Islet of Langerhans (tissue), 1 donor: ENCODE measurements at regions not wholly inside any gene's neighbourhood (a gene's known extent, or its start where the extent isn't known, plus 50 kb on each side); places are given as distances from the start of the nearest gene placed in this dataset.

Experiments
- FAIRE-seq: peaks from one replicate; lab custom pipeline; 2011; peaks lifted over from hg19 to GRCh38; lab: Jason Lieb, UNC

- FAIRE-seq = no peak
Measured at GRCh38 chr6:166046982-166047381, 120.7 kb downstream of the TBXT start.

GRCh38 chr6:166046226-166046625 is 121.4 kb downstream of the TBXT start:
- no peak for FAIRE-seq

DNA sequence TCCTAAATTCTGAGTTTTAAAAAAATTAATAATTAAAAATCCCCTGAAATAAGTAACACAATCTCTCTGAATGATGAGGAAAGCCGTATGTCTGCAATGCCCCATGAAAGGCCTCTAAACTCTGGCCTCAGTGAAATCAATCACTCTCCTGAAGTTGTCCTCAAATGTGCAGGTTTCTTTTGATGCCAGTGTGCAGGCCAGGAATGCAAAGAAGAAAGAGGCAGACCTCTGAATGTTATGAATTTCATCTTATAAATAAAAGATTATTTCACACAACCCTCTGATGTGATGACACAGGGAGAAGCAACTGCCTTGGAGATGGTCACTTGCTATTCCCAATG is 121.8 kb downstream of the TBXT start:
- FAIRE-seq = no peak

DNA sequence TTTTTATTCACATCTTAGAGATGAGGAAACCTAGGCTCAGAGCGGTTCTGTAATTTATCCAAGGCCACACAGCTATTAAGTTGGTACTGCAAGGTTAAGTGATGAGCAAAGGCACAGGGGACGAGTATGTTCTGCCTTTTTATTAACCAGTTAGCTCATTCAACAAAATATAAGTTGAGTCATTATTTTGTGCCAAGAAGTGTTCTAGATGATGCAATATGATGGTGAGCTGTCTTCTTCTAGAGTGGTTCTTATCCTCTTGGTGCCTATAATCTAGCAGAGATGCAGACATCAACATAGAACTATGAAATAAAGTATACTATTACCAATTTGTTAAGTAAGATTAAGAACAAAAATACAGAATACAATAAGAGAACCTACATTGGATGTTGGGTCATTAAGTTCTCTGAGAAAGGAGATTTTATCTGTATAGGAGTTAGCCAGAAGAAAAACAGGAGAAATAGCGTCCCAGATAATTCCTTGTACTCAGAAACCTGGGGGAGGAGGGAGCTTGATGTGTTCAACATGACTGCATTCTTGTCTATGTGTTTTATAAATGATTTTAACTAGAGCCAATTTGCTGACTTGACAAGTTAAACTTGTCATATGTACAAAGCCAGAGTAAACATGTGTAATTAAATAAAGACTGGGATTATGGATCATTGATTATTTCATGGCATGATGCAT is 122.3 kb downstream of the TBXT start:
- no peak for FAIRE-seq

- FAIRE-seq = no peak
Measured at GRCh38 chr6:166041277-166041676, 126.4 kb downstream of the TBXT start.

GRCh38 chr6:166040292-166040691 is 127.4 kb downstream of the TBXT start:
- FAIRE-seq = no peak

DNA sequence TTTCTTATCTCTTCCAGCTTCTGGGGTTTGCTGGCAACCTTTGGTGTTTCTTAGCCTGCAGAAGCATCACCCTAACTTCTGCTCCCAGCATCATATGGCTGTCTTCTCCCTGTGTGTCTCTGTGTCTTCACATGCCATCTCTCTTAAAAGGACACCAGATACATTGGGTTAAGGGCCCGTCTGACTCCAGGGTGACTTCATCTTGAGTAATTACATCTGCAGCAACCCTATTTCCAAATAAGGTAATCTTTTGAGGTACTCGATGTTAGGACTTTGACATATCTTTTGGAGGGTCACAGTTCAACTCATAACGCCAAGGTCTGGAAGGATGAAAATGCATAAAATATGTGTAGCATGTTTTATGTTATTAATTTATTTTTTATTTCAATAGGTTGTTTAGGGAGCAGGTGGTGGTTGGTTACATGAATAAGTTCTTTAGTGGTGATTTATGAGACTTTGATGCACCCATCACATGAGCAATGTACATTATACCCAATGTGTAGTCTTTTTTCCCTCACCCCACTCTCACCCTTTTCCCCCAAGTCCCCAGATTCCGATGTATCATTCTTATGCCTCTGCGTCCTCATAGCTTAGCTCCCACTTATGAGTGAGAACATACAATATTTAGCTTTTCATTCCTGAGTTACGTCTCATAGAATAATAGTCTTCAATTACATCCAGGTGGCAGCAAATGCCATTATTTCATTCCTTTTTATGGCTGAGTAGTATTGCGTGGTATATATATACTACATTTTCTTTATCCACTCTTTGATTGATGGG is 131.1 kb downstream of the TBXT start:
- FAIRE-seq = no peak

GRCh38 chr6:166032366-166033200 is 135.1 kb downstream of the TBXT start:
- FAIRE-seq = no peak

- no peak for FAIRE-seq
Measured at GRCh38 chr6:166031275-166031674, 136.4 kb downstream of the TBXT start.

DNA sequence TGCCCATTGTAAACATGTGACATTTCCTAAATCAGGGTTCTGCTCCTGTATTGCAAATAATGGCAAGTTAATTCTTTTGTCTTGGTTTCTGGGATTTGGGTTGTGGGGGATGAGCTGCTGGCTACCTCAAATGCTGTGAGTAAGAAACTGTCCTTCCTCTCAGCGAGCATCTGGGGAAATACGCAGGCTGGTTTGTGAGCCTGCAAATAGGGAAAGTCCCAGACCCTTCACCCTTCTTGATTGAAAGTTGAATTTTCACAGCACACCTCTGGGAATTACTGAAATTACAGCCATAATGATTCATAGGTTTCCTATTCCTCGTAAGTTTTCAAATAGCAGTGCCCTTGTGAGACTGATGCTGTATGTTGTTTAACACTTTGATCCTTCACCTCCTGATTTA is 138.1 kb downstream of the TBXT start:
- no peak for FAIRE-seq

DNA sequence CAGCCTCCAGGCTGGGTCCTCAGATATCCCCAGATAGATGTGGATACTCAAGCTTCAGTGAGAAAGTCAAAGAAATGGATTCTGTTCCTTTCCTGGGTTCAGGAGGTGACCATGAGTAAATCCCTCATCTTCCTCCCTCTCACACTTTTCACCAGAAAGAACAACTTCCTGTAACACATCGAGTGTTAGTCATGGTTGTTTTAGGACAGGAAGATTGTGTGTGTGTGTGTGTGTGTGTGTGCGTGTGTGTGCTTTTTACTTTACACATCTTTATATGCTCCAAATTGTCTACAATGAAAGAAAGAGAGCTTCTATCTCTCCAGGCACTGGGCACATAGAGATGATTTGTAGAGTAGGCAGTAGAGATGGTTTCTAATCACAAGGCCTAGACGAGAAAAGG is 139.9 kb downstream of the TBXT start:
- FAIRE-seq = no peak

- FAIRE-seq = no peak
Measured at GRCh38 chr6:166026586-166027126, 141.0 kb downstream of the TBXT start.

DNA sequence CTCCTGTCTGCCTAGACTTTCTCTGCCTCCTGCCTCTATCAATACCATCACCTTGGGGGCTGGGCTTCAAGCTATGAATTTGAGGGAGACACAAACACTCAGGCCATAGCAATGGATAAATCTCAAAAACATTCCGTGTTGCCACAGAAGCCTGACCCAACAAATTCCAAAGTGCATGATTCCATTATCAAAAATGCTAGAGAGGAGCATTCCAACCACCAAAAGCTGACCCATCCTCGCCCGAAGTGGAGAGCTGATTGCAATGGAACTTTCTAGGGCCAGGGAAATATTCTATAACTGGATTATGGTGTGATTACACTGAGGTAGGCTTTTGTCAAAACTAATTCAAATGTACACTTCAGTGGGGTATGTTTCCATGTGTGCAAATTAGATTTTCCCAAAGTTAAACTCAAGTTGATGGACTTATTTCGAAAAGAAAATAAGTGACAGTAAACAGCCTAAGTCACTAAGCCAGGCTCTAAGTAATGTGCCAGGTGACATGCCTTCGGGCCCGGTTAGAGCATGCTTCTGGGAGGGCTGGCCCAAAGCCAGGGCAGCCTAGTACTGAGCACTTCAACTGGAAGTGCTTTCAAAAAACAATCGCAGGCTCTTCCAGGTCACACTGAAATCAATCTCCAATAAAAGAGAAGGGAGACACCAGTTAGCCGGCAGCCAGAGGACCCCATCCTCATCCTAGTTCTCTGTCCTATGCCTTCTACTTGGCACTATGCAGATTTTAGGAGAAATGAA is 142.3 kb downstream of the TBXT start:
- FAIRE-seq = no peak

- FAIRE-seq = no peak
Measured at GRCh38 chr6:166024252-166024651, 143.4 kb downstream of the TBXT start.

DNA sequence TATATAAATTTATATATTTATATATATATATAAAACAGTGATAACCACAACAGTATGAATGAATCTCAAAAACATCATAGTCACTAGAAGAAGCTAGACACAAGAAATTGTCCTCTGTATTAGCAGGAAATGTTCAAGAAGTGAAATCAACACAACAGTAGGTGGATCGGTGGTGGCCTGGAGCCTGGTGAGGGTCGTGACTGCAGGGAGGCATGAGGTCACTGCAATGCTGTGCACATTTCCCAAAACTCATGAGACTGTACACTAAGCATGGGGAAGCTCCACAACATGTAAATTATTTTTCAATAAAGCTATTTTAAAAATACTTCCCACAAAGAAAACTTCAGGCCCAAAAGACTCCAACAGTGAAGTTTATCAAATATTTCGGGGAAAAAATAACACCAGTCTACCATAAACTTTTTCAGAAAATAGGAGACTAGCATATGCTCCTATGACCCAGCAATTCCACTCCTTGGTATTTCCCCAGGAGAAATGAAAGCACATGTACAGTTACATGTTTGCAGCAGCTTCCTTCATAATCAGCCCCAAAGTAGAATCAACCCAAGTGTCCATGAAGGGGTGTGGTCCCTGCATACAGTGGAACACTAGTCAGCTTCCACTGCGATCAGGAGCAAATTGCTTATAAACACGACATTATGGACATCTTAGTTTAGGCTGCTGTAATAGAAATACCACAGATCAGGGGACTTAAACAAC is 144.2 kb downstream of the TBXT start:
- FAIRE-seq = no peak

DNA sequence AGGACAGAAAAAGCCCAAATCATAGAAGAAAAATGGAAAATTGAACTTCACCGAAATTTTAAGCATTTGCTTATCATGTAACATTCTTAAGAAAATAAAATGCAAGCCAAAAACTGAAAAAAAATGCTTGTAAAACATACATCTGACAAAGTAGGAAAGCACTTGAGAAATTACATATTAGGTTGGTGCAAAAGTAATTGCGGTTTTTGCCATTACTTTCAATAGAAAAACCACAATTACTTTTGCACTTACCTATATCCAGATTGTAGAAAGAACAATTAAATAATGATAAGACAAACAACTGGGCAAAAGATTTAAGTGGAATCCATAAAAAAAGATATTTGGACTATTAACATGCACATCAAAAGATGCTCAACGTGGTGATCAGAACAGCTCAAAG is 146.2 kb downstream of the TBXT start:
- peak; percentile 5 for FAIRE-seq

DNA sequence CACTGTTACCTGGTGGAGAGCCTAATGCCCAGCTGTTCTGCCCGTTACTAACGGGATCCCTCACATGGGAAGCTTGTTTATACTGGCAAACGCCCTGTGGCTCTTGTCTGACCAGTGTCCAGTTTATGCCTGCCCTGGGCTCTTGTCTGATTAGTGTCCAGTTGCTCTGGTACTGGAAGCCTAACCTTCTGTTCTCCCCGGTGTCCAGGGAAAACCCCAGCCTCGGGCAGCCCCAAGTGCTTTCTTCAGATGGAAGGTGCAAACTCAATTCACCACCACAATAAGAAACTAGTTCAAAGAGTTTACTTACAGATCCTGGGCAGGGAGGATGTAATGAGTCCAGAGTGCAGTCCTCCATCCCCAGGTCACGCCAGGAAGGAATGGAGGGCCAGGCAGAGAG is 148.4 kb downstream of the TBXT start:
- no peak for FAIRE-seq

- no peak for FAIRE-seq
Measured at GRCh38 chr6:166017032-166017635, 150.5 kb downstream of the TBXT start.

DNA sequence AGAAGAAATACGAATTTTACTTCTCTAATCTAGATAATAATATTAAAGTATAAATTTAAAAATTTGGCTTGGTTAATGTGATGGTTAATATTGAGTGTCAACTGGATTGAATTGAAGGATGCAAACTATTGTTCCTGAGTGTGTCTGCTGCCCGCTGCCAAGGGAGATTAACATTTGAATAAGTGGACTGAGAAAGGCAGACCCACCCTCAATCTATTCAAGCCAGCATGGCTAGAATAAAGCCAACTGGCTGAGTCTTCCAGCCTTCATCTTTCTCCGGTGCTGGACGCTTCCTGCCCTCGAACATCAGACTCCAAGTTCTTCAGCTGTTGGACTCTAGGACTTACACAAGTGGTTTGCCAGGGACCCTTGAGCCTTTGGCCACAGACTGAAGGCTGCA is 152.7 kb downstream of the TBXT start:
- no peak for FAIRE-seq

GRCh38 chr6:166010136-166010960 is 157.3 kb downstream of the TBXT start:
- FAIRE-seq = no peak
